GM18507 (cell line): ENCODE measurements at regions not wholly inside any gene's neighbourhood (a gene's known extent, or its start where the extent isn't known, plus 50 kb on each side); places are given as distances from the start of the nearest gene placed in this dataset.
"Not testable (repeated sequence)": the region's sequence is repeated elsewhere in the genome, so short reads cannot be mapped to it uniquely, and the experiment has no call there.

ENCODE experiments used
- DNase-seq: peaks from one replicate; pipeline ENCODE4 v3.0.0; 2011; ENCODE audit warnings: low read depth; ENCODE audit not compliant: insufficient read length; ENCODE audit errors: extremely low spot score
- FAIRE-seq: peaks from 2 replicates; lab custom pipeline; 2011; peaks lifted over from hg19 to GRCh38; lab: Jason Lieb, UNC

DNA sequence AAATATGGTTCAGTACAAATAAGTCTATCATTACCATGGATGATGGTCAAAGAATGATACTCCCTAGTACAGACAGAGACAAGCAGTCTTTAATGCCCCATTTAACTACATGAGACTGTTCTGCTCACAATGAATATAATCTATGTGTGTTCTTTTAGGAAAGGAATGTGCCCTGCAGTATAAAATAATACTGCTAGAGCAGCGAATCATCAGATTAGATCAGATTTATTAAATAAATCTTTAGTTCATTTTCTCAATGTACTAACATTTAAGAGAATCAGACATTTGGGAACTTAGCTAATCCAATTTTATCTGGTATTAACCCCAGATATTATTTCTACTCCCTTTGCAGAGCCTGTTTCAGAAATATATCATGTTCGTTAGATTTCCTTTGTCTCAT, 272.0 kb upstream of the GCFC2 start:
- FAIRE-seq (no peak), DNase-seq (no peak)

DNA sequence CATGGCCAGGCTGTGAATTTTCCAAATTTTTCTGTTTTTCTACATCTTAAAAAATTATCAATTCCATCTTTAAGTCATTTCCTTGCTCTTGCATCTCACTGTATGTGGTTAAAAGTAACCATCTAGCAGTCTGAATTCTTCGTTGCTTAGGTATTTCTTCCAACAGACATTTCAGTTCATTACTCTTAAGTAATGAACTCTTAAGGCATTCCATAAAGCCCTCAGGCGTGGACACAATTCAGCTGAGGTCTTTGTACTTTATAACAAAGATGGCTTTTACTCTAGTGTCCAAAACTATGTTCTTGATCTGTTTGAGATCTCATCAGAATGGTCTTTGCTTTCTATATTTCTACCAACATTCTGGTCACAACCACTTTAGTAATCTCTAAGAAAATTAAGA, 253.9 kb upstream of the GCFC2 start:
- FAIRE-seq (no peak), DNase-seq (no peak)

DNA sequence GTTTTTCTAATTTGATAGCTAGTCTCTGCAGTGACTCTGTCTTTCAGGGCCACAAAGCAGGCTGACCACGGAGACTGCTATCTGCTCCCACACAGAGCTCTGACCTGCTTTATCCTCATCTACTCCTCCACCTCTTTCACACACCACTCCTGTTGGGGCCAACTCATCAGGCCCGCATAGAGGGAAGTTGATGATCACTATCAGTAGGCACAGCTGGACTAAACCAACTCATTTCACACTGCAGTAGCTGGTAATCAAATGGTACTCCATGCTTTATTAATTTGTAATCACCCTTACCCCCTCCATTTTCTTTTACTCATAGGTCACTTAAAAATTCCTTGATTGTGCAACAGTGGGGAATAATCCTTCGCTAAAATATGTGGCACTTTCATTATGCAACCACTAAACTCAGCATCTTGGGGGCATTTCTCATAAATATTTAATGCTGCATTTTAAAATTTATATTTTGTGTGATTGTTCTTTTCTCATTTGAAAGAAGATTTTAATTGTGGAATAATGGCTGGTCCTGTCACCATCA, 249.8 kb upstream of the GCFC2 start:
- no peak for FAIRE-seq
- no peak for DNase-seq

DNA sequence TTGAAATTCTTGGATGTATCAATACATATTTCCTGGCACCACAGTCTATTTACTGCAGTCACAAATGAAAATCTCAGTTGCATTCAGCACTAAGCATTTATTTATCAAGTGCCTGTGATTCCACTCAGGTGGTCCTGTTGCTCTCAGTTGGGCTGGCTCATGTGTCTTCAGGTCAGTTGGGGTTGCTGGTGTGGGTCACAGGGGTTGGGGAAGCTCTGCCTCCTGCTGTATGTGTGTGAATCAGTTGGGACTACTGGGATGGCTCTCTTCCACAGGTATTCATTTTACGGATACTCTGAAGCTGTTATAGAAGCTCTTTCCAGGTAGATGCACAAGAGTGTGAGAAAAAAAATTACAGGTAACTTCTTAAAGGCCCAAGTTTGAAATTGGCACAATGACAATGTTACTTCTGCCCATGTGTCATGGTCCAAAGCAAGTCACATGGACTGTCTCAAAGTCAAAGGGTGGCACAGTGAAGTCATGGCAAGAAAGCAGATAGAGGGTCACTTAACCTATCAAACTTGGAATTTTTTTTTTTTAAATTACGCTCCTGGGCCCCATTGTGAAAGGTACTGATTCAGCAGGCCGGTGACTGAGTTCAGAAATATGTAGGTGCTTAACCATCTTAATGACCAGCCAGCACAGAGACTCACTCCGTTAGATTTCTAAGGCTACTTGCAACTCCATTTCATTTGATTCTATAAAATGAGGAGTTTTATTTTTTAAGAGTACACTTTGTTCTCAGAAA, 249.2 kb upstream of the GCFC2 start:
- DNase-seq: no peak
- no peak for FAIRE-seq

DNA sequence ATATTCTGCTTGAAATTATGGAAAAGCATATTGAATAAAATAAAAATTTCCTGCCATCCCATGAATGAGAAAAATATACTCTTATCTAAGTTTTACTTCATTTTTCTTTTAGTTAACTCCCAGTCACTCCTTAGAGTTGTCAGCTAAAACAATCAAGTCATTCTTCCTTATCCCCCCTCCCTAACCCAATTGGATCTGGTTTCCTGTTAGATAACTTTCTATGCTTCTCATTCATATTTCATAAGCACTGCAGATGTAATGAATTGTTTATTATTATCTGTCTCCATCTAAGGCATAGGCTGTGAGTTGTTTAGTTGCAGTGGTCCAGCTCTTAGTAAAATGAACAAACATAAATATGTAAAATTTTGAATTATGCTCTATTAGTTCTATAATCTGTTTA, 244.0 kb upstream of the GCFC2 start:
- FAIRE-seq: no peak
- no peak for DNase-seq

DNA sequence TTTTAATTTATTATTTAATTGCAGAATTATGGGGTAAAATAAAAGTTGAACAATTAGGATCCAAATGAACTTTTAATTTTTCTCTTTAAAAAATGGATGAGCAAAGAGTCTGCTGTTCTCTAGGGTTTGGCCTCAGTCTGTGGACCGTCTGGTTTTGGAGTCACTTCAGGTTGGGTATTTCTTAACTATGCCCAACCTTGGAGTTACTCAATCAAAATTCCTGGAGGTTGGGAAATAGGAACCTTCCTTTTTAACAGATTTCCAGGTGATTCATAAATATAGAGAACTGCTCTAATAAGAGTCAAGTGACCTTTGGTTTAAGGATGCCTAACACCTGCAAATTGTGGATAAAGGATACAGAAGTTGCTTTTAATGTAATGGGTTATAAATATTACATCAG, 241.5 kb upstream of the GCFC2 start:
- no peak for DNase-seq
- FAIRE-seq: no peak

DNA sequence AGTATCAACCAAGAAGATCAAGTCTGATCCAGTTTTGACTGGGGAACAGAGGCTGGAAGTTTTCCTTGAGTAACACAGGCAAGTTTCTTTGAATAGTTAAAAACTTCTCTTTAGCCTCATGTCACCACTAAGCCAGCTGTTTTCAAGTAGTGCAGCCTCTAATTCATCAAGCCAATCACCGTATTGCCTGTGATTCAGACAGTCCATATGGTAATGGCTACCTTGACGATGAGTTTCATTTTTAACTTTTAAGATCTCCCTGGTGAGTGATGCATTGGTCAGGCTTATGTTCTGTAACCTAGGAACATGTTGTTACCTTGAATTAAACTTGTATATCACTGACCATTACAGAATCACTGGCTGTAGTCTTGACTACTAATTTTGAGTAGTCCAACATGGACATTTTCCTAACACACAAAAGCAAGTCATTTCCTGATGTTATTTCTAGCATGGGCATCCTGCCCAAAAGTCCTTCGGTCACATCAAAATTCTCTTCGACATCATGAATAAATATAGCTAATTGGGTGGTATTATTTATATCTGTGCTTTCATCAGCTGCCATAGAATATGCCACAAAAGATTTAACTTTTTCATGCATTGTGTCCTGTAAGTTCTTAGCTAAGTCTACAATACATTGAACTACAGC, 238.8 kb upstream of the GCFC2 start:
- FAIRE-seq (no peak), DNase-seq (no peak)

DNA sequence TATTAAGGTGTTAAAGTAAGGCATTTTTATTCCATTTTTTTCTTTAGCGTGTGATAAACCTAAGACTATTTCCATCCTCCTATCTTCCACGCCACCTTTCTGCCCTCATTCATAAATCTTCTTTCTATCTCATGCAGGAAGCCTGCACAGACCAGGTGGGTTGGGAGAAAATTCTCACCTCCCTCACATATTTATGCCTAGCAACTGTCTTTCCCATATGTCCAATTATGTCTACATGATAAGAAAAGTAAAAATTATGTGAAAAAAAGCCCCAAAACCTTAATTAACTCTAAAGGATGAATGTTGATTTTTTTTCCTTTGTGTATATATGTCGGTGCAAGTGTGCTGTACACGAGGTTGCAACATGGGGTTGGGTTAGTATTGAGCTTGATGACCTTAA, 225.6 kb upstream of the GCFC2 start:
- no peak for FAIRE-seq
- no peak for DNase-seq

DNA sequence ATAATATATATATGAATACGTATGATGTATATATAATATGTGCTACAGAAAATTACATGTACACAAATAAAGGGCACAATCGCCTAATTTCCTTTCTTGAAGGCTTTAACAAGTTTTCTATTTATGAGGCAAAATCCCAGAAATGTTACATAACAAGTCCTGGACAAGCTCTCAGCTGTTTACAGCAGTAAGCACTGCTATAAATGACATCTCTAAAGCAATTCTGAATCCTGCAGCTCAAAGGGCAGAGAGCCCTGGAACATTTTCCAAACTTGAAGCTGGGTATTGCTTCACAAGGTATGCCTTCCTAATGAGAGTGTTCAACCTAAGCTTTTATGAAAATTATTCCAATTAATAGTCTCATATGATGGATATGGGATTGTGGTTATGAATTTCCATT, 222.3 kb upstream of the GCFC2 start:
- no peak for DNase-seq
- FAIRE-seq: no peak

DNA sequence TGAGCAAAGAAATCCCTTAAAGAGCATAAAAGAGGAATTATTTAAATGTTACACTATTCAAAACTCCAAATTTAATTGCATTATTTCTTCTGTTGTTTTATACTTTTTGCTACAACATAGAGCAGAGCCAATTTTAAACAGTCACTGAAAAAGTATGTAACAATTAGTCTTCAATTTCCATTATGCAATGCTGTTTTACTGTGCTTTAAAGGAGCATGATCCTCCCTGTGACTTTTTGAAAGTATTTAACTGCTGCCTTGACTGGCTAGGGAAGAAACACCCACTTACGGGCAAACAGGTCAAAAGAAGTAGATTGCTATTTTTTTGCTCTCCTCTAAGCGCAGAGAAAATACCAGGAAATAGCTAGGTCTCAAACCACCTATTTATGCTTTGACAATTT, 217.4 kb upstream of the GCFC2 start:
- no peak for DNase-seq
- no peak for FAIRE-seq

DNA sequence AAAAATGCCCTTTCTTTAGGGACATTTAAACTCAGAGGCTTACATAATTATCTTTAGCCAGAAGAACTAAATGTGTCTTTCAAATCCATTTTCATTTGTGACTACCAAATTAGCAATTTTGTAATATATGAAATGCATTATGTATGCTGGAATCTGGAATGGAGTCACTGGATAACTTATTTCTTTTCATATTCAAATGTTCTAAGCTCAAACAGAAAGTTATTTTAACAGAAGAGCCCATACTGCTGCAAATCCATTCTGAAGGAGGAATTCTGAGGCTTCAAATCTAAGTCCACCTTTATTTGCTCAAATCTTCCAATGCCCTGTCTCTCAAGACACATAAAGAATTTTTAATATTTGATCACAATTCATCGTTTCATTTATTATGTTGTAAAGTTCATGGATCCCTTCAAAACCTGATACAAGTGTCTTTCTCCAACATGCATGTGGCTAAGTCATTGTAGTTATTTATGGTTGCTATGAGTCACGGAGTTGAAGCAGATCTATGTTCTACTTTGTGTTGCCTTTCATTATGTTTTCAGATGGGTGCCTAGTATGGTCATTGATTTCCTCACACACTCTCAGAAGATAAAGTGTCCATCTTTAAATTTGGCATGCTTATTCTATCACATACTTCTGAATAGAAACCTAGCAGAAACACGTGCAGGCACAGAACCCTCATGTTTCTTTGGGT, 214.8 kb upstream of the GCFC2 start:
- FAIRE-seq: no peak

DNA sequence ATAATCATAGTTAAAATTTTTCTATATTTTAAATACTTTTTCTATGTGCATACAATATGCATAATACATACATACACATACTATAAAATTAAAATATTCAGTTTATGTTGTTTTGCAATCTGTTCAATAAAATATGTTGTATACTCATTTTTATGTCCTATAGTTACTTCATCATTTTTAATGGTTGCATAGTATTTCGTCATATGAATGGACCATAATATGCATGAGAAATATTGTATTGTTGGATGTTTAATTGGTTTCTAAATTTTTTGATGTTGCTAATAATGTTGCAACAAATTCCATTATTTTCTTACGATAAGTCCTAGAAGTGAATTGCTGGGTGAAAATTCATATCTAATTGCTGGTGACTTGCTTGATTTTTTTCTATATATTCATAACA, 211.5 kb upstream of the GCFC2 start:
- no peak for FAIRE-seq
- DNase-seq: no peak

More for the DNA sequence above, 214.8 kb upstream of the GCFC2 start:
- DNase-seq: no peak

DNA sequence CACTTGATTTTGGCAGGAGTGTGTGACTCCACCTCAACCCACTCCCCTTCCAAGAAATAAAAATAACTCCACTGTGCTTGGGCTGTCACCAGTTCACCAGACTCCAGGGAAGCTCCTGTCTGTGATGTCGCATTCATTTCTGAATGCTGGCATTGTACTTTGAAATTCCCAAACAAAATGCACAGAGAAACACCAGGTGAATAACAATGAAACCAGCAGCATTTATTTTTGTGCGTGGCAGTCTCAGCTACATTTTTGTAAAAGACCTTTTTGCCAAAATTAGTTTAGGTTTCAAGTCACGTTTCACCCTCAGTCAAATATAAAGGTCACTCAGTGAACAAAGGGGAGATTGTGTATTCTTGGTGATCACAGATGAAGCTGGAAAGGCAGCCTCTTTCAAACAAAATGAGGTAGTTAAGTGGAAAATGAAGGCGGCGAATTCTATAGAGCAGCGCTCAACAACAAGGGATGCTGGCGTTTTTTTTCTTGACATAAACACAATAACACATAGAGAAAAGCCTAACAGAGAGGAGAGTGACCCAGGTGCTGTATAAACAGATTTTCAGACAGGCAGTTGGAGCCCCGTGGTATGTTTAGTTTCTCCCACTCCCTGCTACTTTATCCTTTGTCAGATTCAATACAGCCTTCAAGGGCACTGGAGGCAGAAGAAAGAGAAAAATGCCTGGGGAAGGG, 210.3 kb upstream of the GCFC2 start:
- no peak for FAIRE-seq
- DNase-seq: no peak

DNA sequence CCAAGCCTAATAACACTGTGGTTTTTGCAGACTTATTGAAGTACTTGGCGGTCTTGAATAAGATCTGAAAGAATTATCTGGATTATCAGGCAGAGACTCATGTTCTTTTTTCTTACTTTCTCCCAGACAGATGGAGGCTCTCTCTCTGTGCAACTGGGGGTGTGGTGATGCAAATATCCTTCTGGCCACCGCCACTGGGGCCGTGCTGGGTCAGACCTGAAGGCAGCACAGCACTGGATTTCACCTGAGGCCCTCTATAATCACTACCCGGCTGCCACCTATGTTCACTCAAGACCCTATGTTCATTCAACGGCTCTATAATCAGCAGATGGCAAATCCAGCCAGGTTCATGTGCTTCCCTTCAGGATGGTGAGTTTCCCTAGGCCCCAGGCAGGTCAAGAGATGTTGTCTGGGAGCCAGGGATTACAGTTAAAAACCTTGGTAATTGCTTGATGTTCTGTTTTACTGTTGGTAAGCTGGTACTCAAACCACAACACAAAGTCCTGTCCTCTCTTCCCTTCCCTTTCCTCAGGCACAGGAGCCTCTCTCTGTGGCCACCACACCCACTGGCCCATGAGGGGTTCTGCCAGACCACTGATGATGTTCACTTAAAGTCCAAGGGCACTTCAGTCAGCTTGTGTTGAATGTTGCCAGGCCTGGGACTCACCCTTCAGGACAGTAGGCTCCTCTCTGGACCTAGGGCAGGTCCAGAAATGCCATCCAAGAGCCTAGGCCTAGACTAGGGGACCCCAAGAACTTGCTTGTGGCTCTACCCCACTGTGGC, 205.3 kb upstream of the GCFC2 start:
- DNase-seq (no peak), FAIRE-seq (no peak)

DNA sequence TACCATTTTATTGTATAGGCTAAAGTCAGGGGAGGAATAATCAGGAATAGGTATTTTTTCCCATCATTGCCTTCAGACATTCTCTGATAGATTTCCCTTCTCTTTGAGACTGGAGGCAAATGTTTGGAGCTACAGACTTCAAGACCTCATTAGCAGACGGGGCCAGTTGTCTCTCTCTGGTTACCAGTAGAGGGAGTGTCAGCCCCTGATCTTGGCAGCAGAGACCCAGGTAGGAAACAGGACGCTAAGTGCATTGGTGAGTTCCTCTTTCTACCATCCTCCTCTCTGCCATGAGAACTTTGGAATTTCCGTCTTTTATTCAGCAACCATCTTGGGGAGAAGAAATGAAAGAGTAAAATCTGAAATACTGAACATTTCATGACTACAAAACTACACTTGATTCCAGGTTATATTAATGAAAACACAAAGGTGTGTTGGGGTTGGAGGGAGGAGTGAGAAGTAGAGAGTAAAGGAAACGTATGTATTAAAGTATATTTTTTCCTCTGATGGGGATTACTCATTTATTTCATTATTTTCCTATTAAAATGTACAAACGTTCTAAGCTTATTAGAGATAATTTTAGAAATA, 186.2 kb upstream of the GCFC2 start:
- DNase-seq (no peak), FAIRE-seq (peak; percentile 62)

DNA sequence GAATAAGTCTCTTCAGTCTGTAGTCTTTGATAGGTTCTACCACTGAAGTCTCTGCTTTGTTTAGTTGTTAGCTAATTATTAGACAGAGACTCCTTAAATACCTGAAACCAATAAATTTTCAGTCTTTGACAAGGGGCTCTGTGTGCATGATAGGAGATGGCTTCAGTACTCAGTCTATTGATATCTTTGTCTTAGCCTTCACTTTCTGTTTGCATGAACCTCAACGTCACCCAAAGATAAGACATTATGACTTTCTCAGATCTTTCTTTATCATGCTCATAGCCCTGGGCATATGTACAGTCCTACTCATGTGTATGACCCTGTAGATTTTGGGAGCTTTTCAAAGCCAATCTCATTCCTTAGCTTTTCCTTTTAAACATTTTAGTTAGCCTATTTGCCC, 183.5 kb upstream of the GCFC2 start:
- FAIRE-seq (no peak), DNase-seq (no peak)

DNA sequence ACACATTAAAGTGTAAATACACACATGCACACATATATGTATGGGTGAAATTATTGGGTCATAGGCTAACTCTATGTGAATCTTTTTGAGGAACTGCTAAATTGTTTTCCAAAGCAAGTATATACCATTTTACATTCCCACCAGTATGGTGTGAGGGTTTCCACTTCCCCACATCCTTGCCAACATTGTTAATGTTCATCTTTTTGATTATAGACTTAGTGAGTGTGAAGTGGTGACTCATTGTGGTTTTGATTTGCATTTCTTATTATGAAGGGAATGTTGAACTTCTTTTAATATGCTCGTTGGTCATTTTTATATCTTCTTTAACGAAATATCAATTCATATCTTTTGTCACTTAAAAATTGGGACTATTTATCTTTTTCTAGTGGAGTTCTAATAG, 181.8 kb upstream of the GCFC2 start:
- FAIRE-seq (no peak), DNase-seq (no peak)

DNA sequence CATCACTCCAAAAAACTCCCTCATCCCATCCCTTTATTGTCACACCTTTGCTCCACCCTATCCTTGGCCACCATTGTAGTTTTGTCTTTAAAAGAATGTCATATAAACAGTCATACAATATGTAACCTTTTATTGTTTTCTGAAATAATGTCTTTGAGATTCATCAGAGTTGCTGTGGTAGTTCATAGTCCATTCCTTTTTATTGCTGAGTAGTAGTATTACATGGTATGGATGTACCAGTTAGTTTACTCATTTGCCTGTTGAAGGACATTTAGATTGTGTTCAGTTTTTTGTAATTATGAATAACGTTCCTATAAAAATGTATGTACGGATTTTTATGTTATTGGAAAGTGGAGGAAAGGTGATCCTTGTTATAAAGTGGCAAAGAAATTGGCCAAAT, 171.8 kb upstream of the GCFC2 start:
- FAIRE-seq: no peak
- no peak for DNase-seq

DNA sequence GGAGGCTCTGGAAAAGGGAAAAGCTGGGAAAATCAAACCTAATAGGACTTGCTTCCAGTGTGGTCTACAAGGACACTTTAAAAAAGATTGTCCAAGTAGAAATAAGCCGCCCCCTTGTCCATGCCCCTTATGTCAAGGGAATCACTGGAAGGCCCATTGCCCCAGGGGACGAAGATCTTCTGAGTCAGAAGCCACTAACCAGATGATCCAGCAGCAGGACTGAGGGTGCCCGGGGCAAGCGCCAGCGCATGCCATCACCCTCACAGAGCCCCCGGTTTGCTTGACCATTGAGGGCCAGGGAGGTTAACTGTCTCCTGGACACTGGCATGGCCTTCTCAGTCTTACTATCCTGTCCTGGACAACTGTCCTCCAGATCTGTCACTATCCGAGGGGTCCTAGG, 164.9 kb upstream of the GCFC2 start:
- DNase-seq, FAIRE-seq: not testable (repeated sequence)
